ENCODE measurements at regions not wholly inside any gene's neighbourhood (a gene's known extent, or its start where the extent isn't known, plus 50 kb on each side); places are given as distances from the start of the nearest gene placed in this dataset.
"Not testable (repeated sequence)": the region's sequence is repeated elsewhere in the genome, so short reads cannot be mapped to it uniquely, and the experiment has no call there.

GRCh38 chr12:24356240-24356804 lies 406.9 kb upstream of the SOX5 start:
- no peak for DNase-seq

- DNase-seq: no peak
These were observed 402.9 kb upstream of the SOX5 start for GRCh38 chr12:24352363-24352762.

GRCh38 chr12:24349051-24349799 lies 399.8 kb upstream of the SOX5 start:
- no peak for DNase-seq

- not testable (repeated sequence) for DNase-seq
These were observed 398.7 kb upstream of the SOX5 start for GRCh38 chr12:24348180-24348579.

- no peak for DNase-seq
These were observed 378.8 kb upstream of the SOX5 start for GRCh38 chr12:24328261-24328660.

GRCh38 chr12:24325331-24325730 lies 375.9 kb upstream of the SOX5 start:
- no peak for DNase-seq

GRCh38 chr12:24307716-24308335 lies 358.4 kb upstream of the SOX5 start:
- no peak for DNase-seq

GRCh38 chr12:24307153-24307552 lies 357.7 kb upstream of the SOX5 start:
- no peak for DNase-seq

- DNase-seq: no peak
These were observed 356.5 kb upstream of the SOX5 start for GRCh38 chr12:24306001-24306400.

- DNase-seq: no peak
These were observed 354.8 kb upstream of the SOX5 start for GRCh38 chr12:24304285-24304684.

- DNase-seq: no peak
These were observed 353.2 kb upstream of the SOX5 start for GRCh38 chr12:24302708-24303107.

- no peak for DNase-seq
These were observed 348.0 kb upstream of the SOX5 start for GRCh38 chr12:24297516-24297915.

- DNase-seq: no peak
These were observed 344.1 kb upstream of the SOX5 start for GRCh38 chr12:24293549-24293948.

- DNase-seq: no peak
These were observed 338.5 kb upstream of the SOX5 start for GRCh38 chr12:24287963-24288362.

- no peak for DNase-seq
These were observed 336.0 kb upstream of the SOX5 start for GRCh38 chr12:24285448-24285847.

- DNase-seq: no peak
These were observed 331.9 kb upstream of the SOX5 start for GRCh38 chr12:24281341-24281740.

GRCh38 chr12:24280056-24280842 lies 330.8 kb upstream of the SOX5 start:
- DNase-seq: no peak

GRCh38 chr12:24278832-24279231 lies 329.4 kb upstream of the SOX5 start:
- DNase-seq: no peak

GRCh38 chr12:24270965-24271364 lies 321.5 kb upstream of the SOX5 start:
- DNase-seq: no peak

GRCh38 chr12:24270464-24270863 lies 321.0 kb upstream of the SOX5 start:
- no peak for DNase-seq

- no peak for DNase-seq
These were observed 319.3 kb upstream of the SOX5 start for GRCh38 chr12:24268663-24269186.

- DNase-seq: no peak
These were observed 317.5 kb upstream of the SOX5 start for GRCh38 chr12:24266982-24267381.

GRCh38 chr12:24256684-24257083 lies 307.2 kb upstream of the SOX5 start:
- DNase-seq: no peak

Data from stimulated activated CD4-positive, alpha-beta T cell treated with anti-CD3 and anti-CD28 coated beads, Interleukin-2, amount 100 ng/mL, for 24 hours (primary cell).